ENCODE measurements at regions not wholly inside any gene's neighbourhood (a gene's known extent, or its start where the extent isn't known, plus 50 kb on each side); places are given as distances from the start of the nearest gene placed in this dataset.

GRCh38 chr7:80066639-80067038 is 68.0 kb upstream of the GNAI1 start:
- WGBS (ENCODE audit: insufficient coverage) = 67% methylated on average over 1 of the region's 1 CpG
- TF ChIP-seq CTCF (IDR thresholded peaks at IDR 0.05) = no peak
- no peak for TF ChIP-seq EZH2 (IDR thresholded peaks at IDR 0.05; ENCODE audit: borderline replicate concordance, insufficient read depth, low read depth, low read length, poor library complexity, severe bottlenecking)
- POLR2A ChIA-PET = no interaction called here

GRCh38 chr7:80063834-80064233 is 70.8 kb upstream of the GNAI1 start:
- no peak overlapping the region for H3K9ac ChIP-seq (ENCODE audit: low read length)
- no peak overlapping the region for H3K27ac Mint-ChIP-seq
- no peak overlapping the region for H3K4me3 ChIP-seq (ENCODE audit: control extremely low read depth in 1 of 5, extremely low read depth in 1 of 5, insufficient read depth in 1 of 5, low read depth in 2 of 5, low read length in 4 of 5)
- ATAC-seq (ENCODE audit: low read depth) (no peak), DNase-seq (no peak)
- no peak for TF ChIP-seq CTCF (IDR thresholded peaks at IDR 0.05)
- no peak for TF ChIP-seq EZH2 (IDR thresholded peaks at IDR 0.05; ENCODE audit: borderline replicate concordance, insufficient read depth, low read depth, low read length, poor library complexity, severe bottlenecking)
- intact Hi-C loops (cut with micrococcal nuclease) = no loop called here
- no peaks in the 10 kb centered on the region for H3K27me3 ChIP-seq (replicated peaks in 1 of 4; ENCODE audit: control extremely low read depth in 1 of 4, control insufficient read depth in 3 of 4, insufficient read depth in 4 of 4, low read length in 3 of 4)
- ChIA-PET POLR2A (no interaction called here), CTCF (no interaction called here)
- H3K27ac ChIP-seq (ENCODE audit: low read length in 2 of 2) = no peak overlapping the region
- no peak overlapping the region for H3K4me2 ChIP-seq (replicated peaks; ENCODE audit: low read depth, low read length, poor library complexity, severe bottlenecking)
- no peaks in the 10 kb centered on the region for H3K79me2 ChIP-seq (ENCODE audit: control insufficient read depth, insufficient read depth, low read length)
- no CpG with 5 or more reads among the region's 4 CpGs for WGBS (ENCODE audit: insufficient coverage)
- no peak overlapping the region for H3K4me3 Mint-ChIP-seq
- no peaks in the 10 kb centered on the region for H3K4me1 ChIP-seq (ENCODE audit: control insufficient read depth in 2 of 2, insufficient read depth in 2 of 2, low read length in 2 of 2)
- H3K9me3 Mint-ChIP-seq (ENCODE audit: insufficient read depth) = peaks cover 3% of the 10 kb centered on the region
- H3K27me3 Mint-ChIP-seq = no peaks in the 10 kb centered on the region
- peaks cover 0 to 10% (median 0%) of the 10 kb centered on the region in 3 donors for H3K9me3 ChIP-seq (ENCODE audit: control extremely low read depth in 1 of 3, control insufficient read depth in 2 of 3, insufficient read depth in 1 of 3, low read length in 2 of 3)
- H3K36me3 ChIP-seq (replicated peaks in 1 of 2; ENCODE audit: control extremely low read depth in 1 of 2, control insufficient read depth in 1 of 2, extremely low read depth in 1 of 2, insufficient read depth in 2 of 2, low read length in 1 of 2) = no peaks in the 10 kb centered on the region
- no peaks in the 10 kb centered on the region for H3K4me1 Mint-ChIP-seq
- no peaks in the 10 kb centered on the region for H4K20me1 ChIP-seq (ENCODE audit: control insufficient read depth, insufficient read depth, low read length, poor library complexity, severe bottlenecking)
- H2AFZ ChIP-seq (ENCODE audit: insufficient read depth, low read depth, low read length, poor library complexity, severe bottlenecking) = no peak overlapping the region

More at GRCh38 chr7:80066639-80067038, 68.0 kb upstream of the GNAI1 start:
- Histone ChIP-seq H3K79me2 (ENCODE audit: control insufficient read depth, insufficient read depth, low read length) (no peaks in the 10 kb centered on the region), H3K4me3 (ENCODE audit: control extremely low read depth in 1 of 5, extremely low read depth in 1 of 5, insufficient read depth in 1 of 5, low read depth in 2 of 5, low read length in 4 of 5) (no peak overlapping the region), H3K9me3 (ENCODE audit: control extremely low read depth in 1 of 3, control insufficient read depth in 2 of 3, insufficient read depth in 1 of 3, low read length in 2 of 3) (peaks cover 0 to 10% (median 0%) of the 10 kb centered on the region in 3 donors), H3K9ac (ENCODE audit: low read length) (no peak overlapping the region), H3K27ac (ENCODE audit: low read length in 2 of 2) (no peak overlapping the region), H3K4me2 (replicated peaks; ENCODE audit: low read depth, low read length, poor library complexity, severe bottlenecking) (no peak overlapping the region), H3K36me3 (replicated peaks in 1 of 2; ENCODE audit: control extremely low read depth in 1 of 2, control insufficient read depth in 1 of 2, extremely low read depth in 1 of 2, insufficient read depth in 2 of 2, low read length in 1 of 2) (no peaks in the 10 kb centered on the region), H3K27me3 (replicated peaks in 1 of 4; ENCODE audit: control extremely low read depth in 1 of 4, control insufficient read depth in 3 of 4, insufficient read depth in 4 of 4, low read length in 3 of 4) (no peaks in the 10 kb centered on the region), H3K4me1 (ENCODE audit: control insufficient read depth in 2 of 2, insufficient read depth in 2 of 2, low read length in 2 of 2) (no peaks in the 10 kb centered on the region), H4K20me1 (ENCODE audit: control insufficient read depth, insufficient read depth, low read length, poor library complexity, severe bottlenecking) (no peaks in the 10 kb centered on the region), H2AFZ (ENCODE audit: insufficient read depth, low read depth, low read length, poor library complexity, severe bottlenecking) (no peak overlapping the region)
- H3K4me1 Mint-ChIP-seq = no peaks in the 10 kb centered on the region
- no peaks in the 10 kb centered on the region for H3K27me3 Mint-ChIP-seq
- ATAC-seq (ENCODE audit: low read depth) (no peak), DNase-seq (no peak)
- CTCF ChIA-PET = no interaction called here
- peaks cover 3% of the 10 kb centered on the region for H3K9me3 Mint-ChIP-seq (ENCODE audit: insufficient read depth)
- intact Hi-C loops (cut with micrococcal nuclease) = no loop called here
- H3K27ac Mint-ChIP-seq = no peak overlapping the region
- H3K4me3 Mint-ChIP-seq = no peak overlapping the region

All from B cell (primary cell).